Lung (tissue), 11 donors: ENCODE measurements at regions not wholly inside any gene's neighbourhood (a gene's known extent, or its start where the extent isn't known, plus 50 kb on each side); places are given as distances from the start of the nearest gene placed in this dataset.
A peak's percentile ranks its signal among the peaks of the same experiment; 100 is the strongest.

Experiments used
- ATAC-seq: fragments of 200-7000 bp; cut with Tn5 transposase; one replicate; pipeline ENCODE4 v1.9.1; 2020; ENCODE audit warnings: moderate number of reproducible peaks; ENCODE audit not compliant: insufficient read depth, low FRiP score
- DNase-seq, 3 donors: peaks; one replicate each; pipeline ENCODE4 v3.0.0-alpha.2; 2013 to 2017
- H3K27ac ChIP-seq, 2 donors: one replicate each; pipeline ENCODE4 v1.5.1; 2013; ENCODE audit warnings: mild to moderate bottlenecking in 2 of 2, moderate library complexity in 2 of 2, control low read depth in 1 of 2, inconsistent platforms in 1 of 2, low read depth in 1 of 2, low read length in 1 of 2
- H3K27me3 ChIP-seq, 3 donors: one replicate each; pipeline ENCODE4 v1.5.1; 2013; ENCODE audit warnings: low read length in 2 of 3; ENCODE audit not compliant: control insufficient read depth in 3 of 3, insufficient read depth in 3 of 3
- H3K36me3 ChIP-seq, 4 donors: one replicate each; pipeline ENCODE4 v1.5.1; 2013; ENCODE audit warnings: low read length in 4 of 4, mild to moderate bottlenecking in 1 of 4, moderate library complexity in 1 of 4; ENCODE audit not compliant: control insufficient read depth in 4 of 4, insufficient read depth in 4 of 4
- H3K4me1 ChIP-seq, 5 donors: one replicate each; pipeline ENCODE4 v1.5.1; 2013; ENCODE audit warnings: low read length in 5 of 5, mild to moderate bottlenecking in 2 of 5, moderate library complexity in 1 of 5; ENCODE audit not compliant: control insufficient read depth in 5 of 5, insufficient read depth in 5 of 5
- H3K4me3 ChIP-seq: one replicate; pipeline ENCODE4 v1.5.1; 2013; ENCODE audit warnings: mild to moderate bottlenecking, control low read depth, moderate library complexity
- H3K9ac ChIP-seq, 2 donors: one replicate each; pipeline ENCODE4 v1.5.1; 2013; ENCODE audit warnings: low read length in 2 of 2, control low read depth in 1 of 2; ENCODE audit not compliant: insufficient read depth in 1 of 2
- H3K9me3 ChIP-seq, 4 donors: one replicate each; pipeline ENCODE4 v1.5.1; 2013; ENCODE audit warnings: low read length in 3 of 4, mild to moderate bottlenecking in 1 of 4, moderate library complexity in 1 of 4; ENCODE audit not compliant: control insufficient read depth in 4 of 4, insufficient read depth in 3 of 4
- WGBS, 2 donors: extraction: QIAGEN DNeasy Blood & Tissue Kit; methylation state at CpG; one replicate each; pipeline ENCODE4 v1.1.7; 2013; 5-methylcytosine and 5-hydroxymethylcytosine counted together
- TF ChIP-seq, protein P1 (sequence below): IDR thresholded peaks from 2 replicates; pipeline ENCODE4 v1.5.1; 2012; ENCODE audit warnings: mild to moderate bottlenecking; ENCODE audit errors: control extremely low read depth, extremely low read depth
- donor health status: control.
- donor health status: control.
- donor health status: Bipolar disorder and iron deficiency.
- donor health status: healthy.
- donor health status: DM: yes; HTN: yes; CAD: no.

DNA sequence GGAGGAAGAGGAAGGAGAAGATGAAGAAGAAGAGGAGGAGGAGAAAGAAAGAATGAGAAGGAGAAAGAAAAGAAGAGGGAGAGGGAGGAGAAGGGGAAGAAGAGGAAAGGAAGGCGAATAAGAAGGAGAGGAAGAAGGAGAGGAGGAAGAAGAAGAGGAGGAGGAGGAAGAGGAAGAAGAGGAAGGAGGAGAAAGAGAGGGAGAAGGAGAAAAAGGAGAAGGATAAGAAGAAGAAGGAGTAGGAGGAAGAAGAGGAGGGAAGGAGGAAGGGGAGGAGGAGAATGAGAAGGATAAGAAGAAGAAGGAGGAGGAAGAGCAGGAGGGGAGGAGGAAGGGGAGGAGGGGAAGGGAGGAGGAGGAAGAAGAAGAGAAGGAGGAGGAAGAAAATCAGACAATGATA, 149.2 kb upstream of the LYZL2 start:
- no peak for ATAC-seq
- no peak for DNase-seq
- 38 to 92% methylated on average over 1 of the region's 1 CpG for WGBS, 2 donors
- TF ChIP-seq, protein P1, sequence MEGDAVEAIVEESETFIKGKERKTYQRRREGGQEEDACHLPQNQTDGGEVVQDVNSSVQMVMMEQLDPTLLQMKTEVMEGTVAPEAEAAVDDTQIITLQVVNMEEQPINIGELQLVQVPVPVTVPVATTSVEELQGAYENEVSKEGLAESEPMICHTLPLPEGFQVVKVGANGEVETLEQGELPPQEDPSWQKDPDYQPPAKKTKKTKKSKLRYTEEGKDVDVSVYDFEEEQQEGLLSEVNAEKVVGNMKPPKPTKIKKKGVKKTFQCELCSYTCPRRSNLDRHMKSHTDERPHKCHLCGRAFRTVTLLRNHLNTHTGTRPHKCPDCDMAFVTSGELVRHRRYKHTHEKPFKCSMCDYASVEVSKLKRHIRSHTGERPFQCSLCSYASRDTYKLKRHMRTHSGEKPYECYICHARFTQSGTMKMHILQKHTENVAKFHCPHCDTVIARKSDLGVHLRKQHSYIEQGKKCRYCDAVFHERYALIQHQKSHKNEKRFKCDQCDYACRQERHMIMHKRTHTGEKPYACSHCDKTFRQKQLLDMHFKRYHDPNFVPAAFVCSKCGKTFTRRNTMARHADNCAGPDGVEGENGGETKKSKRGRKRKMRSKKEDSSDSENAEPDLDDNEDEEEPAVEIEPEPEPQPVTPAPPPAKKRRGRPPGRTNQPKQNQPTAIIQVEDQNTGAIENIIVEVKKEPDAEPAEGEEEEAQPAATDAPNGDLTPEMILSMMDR = no peak
- Histone ChIP-seq H3K27ac (no peak overlapping the region), H3K9ac (no peak overlapping the region), H3K36me3 (no peaks in the 10 kb centered on the region), H3K9me3 (no peaks in the 10 kb centered on the region), H3K4me3 (no peak overlapping the region), H3K4me1 (peaks cover 0 to 3% (median 0%) of the 10 kb centered on the region in 5 donors), H3K27me3 (no peaks in the 10 kb centered on the region)

DNA sequence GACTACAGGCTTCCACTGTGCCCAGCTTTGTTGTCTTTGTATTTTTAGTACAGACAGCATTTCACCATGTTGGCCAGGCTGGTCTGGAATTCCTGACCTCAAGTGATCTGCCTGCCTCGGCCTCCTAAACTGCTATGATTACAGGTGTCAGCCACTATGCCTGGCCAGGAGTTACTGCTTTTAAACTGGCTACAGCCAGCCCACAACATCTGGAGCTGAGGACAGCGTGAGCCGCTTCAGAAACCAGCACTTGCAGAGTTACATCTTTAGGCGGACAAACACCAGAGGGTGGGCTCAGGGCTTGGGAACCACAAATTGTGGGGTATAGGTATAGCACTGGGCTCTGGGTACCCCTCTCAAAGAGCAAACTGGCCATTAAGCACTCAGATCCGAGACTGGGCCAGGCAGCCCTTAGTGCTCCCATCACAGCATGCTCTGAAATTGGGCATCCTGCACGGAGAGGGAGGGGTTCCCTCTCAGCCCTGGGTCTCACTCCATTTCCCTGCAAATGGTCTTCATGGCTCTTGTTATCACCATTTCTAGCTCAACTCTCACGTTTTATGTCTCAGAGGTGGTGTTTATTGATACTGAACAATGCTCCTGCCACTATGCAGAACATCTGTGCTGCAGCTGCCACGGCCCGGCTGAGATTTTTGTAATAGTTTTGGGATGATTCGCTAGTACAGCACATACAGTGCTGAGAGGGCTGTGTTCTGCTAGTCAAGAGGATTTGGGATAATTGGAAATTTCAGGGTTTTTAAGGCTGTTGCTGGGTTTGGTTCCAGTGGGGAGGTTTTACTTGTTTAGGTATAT, 146.4 kb upstream of the LYZL2 start:
- Histone ChIP-seq H3K27ac (no peak overlapping the region), H3K36me3 (no peaks in the 10 kb centered on the region), H3K4me1 (no peaks in the 10 kb centered on the region), H3K27me3 (no peaks in the 10 kb centered on the region), H3K9ac (no peak overlapping the region), H3K4me3 (no peak overlapping the region), H3K9me3 (peaks cover 0 to 6% (median 4%) of the 10 kb centered on the region in 4 donors)
- TF ChIP-seq, protein P1 = no peak
- DNase-seq (peak; percentile 31 to 32 (median 32)), ATAC-seq (no peak)
- 73 to 88% methylated on average over 10 of the region's 10 CpGs for WGBS, 2 donors

DNA sequence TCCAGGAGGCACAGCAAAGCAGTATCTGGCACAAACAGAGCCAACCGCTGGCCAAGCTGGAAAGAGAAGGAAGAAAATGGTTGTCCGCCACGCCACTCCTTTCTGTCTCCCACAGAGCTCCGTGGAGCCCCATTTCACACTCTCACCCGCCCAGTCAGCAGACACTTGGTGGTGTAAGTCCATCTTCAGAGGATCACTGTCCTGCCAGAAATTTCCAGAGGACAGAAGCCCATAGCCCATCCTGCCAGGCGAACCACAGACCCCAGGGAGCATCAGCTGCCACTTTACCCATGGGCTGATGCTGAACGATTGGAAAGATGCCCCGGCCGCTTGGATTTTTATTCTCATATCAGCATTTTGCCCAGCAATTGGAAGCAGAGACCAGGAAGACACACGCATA, 144.7 kb upstream of the LYZL2 start:
- Histone ChIP-seq H3K36me3 (no peaks in the 10 kb centered on the region), H3K27me3 (no peaks in the 10 kb centered on the region), H3K27ac (no peak overlapping the region), H3K4me1 (no peaks in the 10 kb centered on the region), H3K9ac (no peak overlapping the region), H3K4me3 (no peak overlapping the region), H3K9me3 (peaks cover 0 to 11% (median 8%) of the 10 kb centered on the region in 4 donors)
- WGBS, 2 donors = 94 to 95% methylated on average over 10 of the region's 10 CpGs
- DNase-seq = no peak
- TF ChIP-seq, protein P1 = no peak
- no peak for ATAC-seq
